ENCODE measurements at regions not wholly inside any gene's neighbourhood (a gene's known extent, or its start where the extent isn't known, plus 50 kb on each side); places are given as distances from the start of the nearest gene placed in this dataset.

- Mint-ChIP-seq H3K4me1 (ENCODE audit: unreplicated experiment) (no peaks in the 10 kb centered on the region), H3K36me3 (no peaks in the 10 kb centered on the region), H3K4me3 (no peak overlapping the region), H3K9me3 (peaks cover 4% of the 10 kb centered on the region), H3K27me3 (peaks cover 4% of the 10 kb centered on the region), H3K27ac (no peak overlapping the region)
- no peak for DNase-seq (ENCODE audit: extremely low spot score, unreplicated experiment)
- TF ChIP-seq, protein P1, sequence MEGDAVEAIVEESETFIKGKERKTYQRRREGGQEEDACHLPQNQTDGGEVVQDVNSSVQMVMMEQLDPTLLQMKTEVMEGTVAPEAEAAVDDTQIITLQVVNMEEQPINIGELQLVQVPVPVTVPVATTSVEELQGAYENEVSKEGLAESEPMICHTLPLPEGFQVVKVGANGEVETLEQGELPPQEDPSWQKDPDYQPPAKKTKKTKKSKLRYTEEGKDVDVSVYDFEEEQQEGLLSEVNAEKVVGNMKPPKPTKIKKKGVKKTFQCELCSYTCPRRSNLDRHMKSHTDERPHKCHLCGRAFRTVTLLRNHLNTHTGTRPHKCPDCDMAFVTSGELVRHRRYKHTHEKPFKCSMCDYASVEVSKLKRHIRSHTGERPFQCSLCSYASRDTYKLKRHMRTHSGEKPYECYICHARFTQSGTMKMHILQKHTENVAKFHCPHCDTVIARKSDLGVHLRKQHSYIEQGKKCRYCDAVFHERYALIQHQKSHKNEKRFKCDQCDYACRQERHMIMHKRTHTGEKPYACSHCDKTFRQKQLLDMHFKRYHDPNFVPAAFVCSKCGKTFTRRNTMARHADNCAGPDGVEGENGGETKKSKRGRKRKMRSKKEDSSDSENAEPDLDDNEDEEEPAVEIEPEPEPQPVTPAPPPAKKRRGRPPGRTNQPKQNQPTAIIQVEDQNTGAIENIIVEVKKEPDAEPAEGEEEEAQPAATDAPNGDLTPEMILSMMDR (conservative IDR thresholded peaks at IDR 0.05) = no peak
These were observed 505.7 kb upstream of the KLHL29 start for GRCh38 chr2:22879009-22879863.

DNA sequence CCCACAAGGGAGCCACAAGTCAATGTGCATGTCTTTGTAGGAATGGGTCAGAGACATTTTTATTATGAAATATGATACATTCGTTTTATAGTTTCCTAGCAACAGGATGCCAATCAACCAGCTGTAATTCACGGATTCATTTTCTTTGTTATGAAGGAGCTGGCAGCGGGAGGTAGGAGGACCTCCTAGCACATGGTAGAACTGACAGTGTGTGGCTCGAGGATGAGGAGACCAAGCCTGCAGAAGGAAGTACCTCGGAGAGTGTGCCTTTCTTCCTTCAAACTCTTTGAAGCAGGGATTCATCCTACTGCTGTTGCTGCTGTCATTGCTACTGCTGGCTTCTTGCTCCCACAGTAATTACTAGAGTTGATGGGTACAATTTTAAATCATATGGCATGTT is 504.8 kb upstream of the KLHL29 start:
- peaks cover 2% of the 10 kb centered on the region for H3K27me3 Mint-ChIP-seq
- no peaks in the 10 kb centered on the region for H3K36me3 Mint-ChIP-seq
- H3K4me3 Mint-ChIP-seq = no peak overlapping the region
- H3K9me3 Mint-ChIP-seq = no peaks in the 10 kb centered on the region
- H3K27ac Mint-ChIP-seq = no peak overlapping the region
- TF ChIP-seq, protein P1 (conservative IDR thresholded peaks at IDR 0.05) = no peak
- DNase-seq (ENCODE audit: extremely low spot score, unreplicated experiment) = no peak
- H3K4me1 Mint-ChIP-seq (ENCODE audit: unreplicated experiment) = no peaks in the 10 kb centered on the region

DNA sequence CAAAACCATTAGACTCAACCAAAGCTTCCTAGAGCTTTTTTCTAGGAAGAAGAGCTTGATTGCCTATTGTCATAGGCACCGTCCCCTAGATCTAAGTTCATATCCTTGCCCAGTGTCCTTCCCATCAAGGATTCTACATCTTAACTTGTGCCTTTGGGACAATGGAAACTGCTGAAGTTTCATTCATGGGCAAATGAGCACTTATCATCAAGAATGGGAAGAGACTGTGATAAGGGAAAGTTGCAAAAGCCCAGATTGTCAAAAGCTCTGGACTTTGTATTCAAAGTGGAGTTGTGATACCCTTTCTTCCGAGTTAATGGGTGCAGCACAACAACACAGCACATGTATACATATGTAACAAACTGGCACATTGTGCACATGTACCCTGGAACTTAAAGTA is 503.0 kb upstream of the KLHL29 start:
- Mint-ChIP-seq H3K4me3 (no peak overlapping the region), H3K9me3 (no peaks in the 10 kb centered on the region), H3K27ac (no peak overlapping the region), H3K27me3 (peaks cover 2% of the 10 kb centered on the region), H3K36me3 (no peaks in the 10 kb centered on the region), H3K4me1 (ENCODE audit: unreplicated experiment) (no peaks in the 10 kb centered on the region)
- DNase-seq (ENCODE audit: extremely low spot score, unreplicated experiment) = no peak
- TF ChIP-seq, protein P1 (conservative IDR thresholded peaks at IDR 0.05) = no peak

- TF ChIP-seq, protein P1 (conservative IDR thresholded peaks at IDR 0.05) = no peak
- Mint-ChIP-seq H3K4me1 (ENCODE audit: unreplicated experiment) (no peaks in the 10 kb centered on the region), H3K27me3 (peaks cover 2% of the 10 kb centered on the region), H3K9me3 (no peaks in the 10 kb centered on the region), H3K4me3 (no peak overlapping the region), H3K27ac (no peak overlapping the region), H3K36me3 (no peaks in the 10 kb centered on the region)
- no peak for DNase-seq (ENCODE audit: extremely low spot score, unreplicated experiment)
These were observed 502.3 kb upstream of the KLHL29 start for GRCh38 chr2:22882643-22883042.

- Mint-ChIP-seq H3K36me3 (no peaks in the 10 kb centered on the region), H3K27me3 (peaks cover 2% of the 10 kb centered on the region), H3K27ac (no peak overlapping the region), H3K4me3 (no peak overlapping the region), H3K9me3 (no peaks in the 10 kb centered on the region), H3K4me1 (ENCODE audit: unreplicated experiment) (no peaks in the 10 kb centered on the region)
- TF ChIP-seq, protein P1 (conservative IDR thresholded peaks at IDR 0.05) = no peak
- DNase-seq (ENCODE audit: extremely low spot score, unreplicated experiment) = no peak
These were observed 501.9 kb upstream of the KLHL29 start for GRCh38 chr2:22883054-22883453.
